ENCODE measurements at regions not wholly inside any gene's neighbourhood (a gene's known extent, or its start where the extent isn't known, plus 50 kb on each side); places are given as distances from the start of the nearest gene placed in this dataset.

DNA sequence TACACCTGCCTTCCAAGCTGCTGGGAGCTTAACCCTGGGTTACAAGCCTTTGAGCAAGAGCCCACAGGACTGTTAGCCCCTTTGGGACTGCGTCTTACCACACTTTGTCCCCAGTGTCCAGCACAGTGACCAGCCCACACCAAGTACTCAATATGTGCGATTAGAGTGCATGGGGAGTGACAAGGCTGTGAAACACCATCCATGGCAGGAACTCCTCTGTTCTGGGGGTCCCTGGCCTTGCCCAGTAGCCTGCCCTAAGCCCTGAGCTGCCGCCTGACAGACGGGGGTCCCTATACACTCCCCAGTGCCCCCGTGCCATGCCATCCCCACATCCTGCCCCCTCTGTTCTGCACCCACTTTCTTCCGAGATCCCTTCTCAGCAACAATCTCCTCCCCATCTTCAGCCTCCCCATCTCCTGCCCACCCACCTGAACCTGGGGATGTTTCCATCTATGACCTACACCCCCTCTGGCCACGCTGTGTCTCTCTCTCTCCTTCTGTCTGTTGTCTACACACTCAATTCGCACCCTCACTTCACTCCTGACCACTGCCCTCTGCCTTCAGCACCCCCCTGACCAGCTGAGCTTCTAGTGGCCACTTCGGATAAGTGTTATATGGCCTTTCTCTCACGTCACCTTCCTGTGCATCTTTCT lies 112.9 kb upstream of the SMURF2 start:
- TF ChIP-seq, protein P1, sequence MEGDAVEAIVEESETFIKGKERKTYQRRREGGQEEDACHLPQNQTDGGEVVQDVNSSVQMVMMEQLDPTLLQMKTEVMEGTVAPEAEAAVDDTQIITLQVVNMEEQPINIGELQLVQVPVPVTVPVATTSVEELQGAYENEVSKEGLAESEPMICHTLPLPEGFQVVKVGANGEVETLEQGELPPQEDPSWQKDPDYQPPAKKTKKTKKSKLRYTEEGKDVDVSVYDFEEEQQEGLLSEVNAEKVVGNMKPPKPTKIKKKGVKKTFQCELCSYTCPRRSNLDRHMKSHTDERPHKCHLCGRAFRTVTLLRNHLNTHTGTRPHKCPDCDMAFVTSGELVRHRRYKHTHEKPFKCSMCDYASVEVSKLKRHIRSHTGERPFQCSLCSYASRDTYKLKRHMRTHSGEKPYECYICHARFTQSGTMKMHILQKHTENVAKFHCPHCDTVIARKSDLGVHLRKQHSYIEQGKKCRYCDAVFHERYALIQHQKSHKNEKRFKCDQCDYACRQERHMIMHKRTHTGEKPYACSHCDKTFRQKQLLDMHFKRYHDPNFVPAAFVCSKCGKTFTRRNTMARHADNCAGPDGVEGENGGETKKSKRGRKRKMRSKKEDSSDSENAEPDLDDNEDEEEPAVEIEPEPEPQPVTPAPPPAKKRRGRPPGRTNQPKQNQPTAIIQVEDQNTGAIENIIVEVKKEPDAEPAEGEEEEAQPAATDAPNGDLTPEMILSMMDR (IDR thresholded peaks at IDR 0.05; ENCODE audit: insufficient read depth, low read length, poor library complexity, severe bottlenecking) = no peak
- Histone ChIP-seq H3K36me3 (ENCODE audit: control insufficient read depth, insufficient read depth, low read length) (no peaks in the 10 kb centered on the region), H3K4me3 (replicated peaks; ENCODE audit: low read depth, low read length) (no peak overlapping the region), H3K27me3 (replicated peaks; ENCODE audit: control insufficient read depth, insufficient read depth, low read length) (no peaks in the 10 kb centered on the region; the same call in 1 of the 2 replicates)
- DNase-seq (ENCODE audit: extremely low read depth, insufficient read length) = no peak

DNA sequence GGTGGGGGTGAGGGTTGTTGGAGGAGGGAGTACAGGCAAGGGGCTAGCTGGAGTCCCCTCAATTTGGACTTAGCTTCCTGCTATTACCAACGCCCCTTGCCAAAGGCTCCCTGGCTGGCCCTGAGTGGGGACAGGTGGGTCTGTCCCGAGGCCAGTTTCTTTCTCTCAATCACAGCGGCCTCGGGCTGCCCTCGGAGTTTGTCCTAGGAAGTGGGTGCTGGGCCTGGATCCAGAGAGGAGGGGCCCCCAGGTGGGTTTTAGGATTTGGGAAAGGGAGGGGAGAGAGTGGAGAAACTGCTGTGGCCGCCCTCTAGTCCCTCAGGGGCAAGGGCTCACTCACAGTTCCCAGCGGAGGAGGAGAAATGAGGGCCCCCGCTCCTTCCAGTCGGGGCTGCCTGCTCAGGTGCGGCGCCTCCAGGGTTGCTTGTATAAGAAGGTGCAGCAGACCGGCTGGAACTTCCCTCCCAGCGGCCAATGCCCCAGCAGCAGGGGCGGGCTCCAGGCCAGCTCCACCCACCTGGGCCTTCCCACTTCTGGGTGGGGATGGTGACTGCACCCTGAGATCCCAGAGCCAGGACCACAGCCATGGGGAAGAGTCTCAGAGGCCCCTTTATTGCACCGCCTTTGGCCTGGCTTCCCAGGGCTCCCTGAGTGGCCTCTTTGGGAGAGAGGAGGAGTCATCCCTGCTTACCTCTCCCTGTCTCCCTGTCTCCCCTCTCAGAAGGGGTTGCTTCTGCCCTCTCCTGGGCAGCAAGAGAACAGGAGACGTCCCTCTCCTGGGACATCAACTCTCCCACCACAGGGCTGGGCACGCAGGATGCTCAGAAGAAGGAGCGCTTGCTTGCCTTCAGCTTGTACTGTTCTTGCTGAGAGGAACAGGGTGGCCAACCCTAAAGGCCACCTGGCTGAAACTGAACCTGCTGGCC lies 112.0 kb upstream of the SMURF2 start:
- peak overlapping the region; percentile 43 for H3K4me3 ChIP-seq (replicated peaks; ENCODE audit: low read depth, low read length)
- DNase-seq (ENCODE audit: extremely low read depth, insufficient read length) = peak; percentile 74
- TF ChIP-seq, protein P1 (IDR thresholded peaks at IDR 0.05; ENCODE audit: insufficient read depth, low read length, poor library complexity, severe bottlenecking) = peak; percentile 58
- no peaks in the 10 kb centered on the region for H3K36me3 ChIP-seq (ENCODE audit: control insufficient read depth, insufficient read depth, low read length)
- no peaks in the 10 kb centered on the region; the same call in 1 of the 2 replicates for H3K27me3 ChIP-seq (replicated peaks; ENCODE audit: control insufficient read depth, insufficient read depth, low read length)

DNA sequence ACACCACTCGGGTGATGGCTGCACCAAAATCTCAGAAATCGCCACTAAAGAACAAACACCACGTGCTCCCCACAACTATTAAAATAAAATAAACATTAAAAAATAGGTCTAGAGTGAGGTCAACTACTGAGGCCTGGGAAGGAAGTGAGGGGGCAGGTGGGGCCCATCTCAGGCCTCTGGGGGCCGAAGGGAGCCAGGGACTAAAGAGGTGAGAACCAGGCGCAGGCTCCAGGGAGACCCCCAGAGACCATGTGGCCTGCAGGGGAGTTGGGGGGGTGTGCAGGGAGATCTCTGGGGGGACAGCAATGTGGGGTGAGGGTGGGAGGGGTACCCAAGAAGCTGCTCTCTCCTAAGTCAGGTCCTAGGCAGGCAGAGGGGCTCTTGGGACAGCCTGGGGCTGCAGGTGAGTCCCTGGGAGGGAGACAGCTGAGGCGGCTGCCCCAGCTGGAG lies 111.3 kb upstream of the SMURF2 start:
- no peak for DNase-seq (ENCODE audit: extremely low read depth, insufficient read length)
- Histone ChIP-seq H3K27me3 (replicated peaks; ENCODE audit: control insufficient read depth, insufficient read depth, low read length) (no peaks in the 10 kb centered on the region; the same call in 1 of the 2 replicates), H3K36me3 (ENCODE audit: control insufficient read depth, insufficient read depth, low read length) (no peaks in the 10 kb centered on the region), H3K4me3 (replicated peaks; ENCODE audit: low read depth, low read length) (peak overlapping the region; percentile 43)
- TF ChIP-seq, protein P1 (IDR thresholded peaks at IDR 0.05; ENCODE audit: insufficient read depth, low read length, poor library complexity, severe bottlenecking) = no peak

DNA sequence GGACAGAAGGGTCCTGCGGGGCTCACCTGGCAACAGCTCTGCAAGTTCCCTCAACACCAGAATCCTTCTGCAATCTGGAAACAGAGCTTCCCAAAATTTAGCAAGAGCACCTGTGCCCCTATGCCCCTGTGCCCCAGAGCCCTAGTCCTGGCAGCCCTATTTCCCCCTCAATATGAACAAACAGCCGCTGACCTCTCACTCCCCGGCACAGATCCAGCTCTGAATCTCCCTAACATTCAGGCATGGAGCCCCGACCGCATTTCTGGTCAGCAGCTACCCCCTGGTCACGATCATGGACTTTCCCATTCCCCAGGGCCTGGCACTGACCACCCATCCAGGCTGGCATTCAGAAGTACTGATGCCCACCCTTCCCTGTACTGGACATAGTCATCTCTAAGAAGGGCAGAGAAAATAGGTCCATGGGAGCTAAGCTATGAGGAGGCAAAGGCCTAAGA lies 110.8 kb upstream of the SMURF2 start:
- TF ChIP-seq, protein P1 (IDR thresholded peaks at IDR 0.05; ENCODE audit: insufficient read depth, low read length, poor library complexity, severe bottlenecking) = no peak
- no peaks in the 10 kb centered on the region for H3K36me3 ChIP-seq (ENCODE audit: control insufficient read depth, insufficient read depth, low read length)
- no peak for DNase-seq (ENCODE audit: extremely low read depth, insufficient read length)
- H3K27me3 ChIP-seq (replicated peaks; ENCODE audit: control insufficient read depth, insufficient read depth, low read length) = no peaks in the 10 kb centered on the region
- H3K4me3 ChIP-seq (replicated peaks; ENCODE audit: low read depth, low read length) = no peak overlapping the region

DNA sequence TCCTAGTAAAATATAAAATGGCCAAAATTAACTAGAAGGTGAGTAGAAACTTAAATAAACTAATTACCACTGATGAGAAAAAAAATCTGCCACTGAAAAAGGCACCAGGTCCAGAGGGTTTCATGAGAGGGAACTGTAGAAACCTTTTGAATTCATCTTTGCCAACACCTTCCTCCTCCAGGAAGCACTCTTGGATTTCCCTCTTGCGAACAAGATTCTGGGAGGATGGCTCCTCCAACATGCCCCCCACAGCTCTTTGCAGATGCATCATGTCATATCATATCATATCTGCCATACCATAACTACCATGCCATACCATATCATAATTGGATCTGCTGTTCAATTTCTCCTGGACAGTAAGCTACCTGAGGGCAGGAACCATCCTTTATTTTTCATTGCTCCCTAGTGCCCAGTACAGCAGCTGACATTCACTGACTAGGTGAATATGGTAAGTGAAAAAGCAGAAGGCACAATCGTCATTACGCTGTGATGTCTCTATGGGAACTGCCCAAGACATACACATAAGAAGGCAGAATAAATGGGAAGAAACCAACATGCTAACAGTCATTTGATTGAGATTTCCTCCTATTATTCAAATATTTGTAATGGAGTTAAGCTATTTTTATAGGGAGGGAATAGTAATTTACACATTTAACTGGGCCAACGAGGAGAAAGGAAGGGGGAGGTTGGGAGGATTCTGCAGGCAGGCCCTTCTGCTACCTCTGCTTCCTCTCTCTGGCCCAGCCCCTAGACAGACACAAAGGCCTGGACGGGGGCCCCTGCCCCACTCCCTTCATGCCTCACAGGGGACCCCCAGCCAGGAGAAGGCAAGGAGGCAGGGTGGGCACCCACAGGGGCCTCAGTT lies 110.1 kb upstream of the SMURF2 start:
- no peak overlapping the region for H3K4me3 ChIP-seq (replicated peaks; ENCODE audit: low read depth, low read length)
- TF ChIP-seq, protein P1 (IDR thresholded peaks at IDR 0.05; ENCODE audit: insufficient read depth, low read length, poor library complexity, severe bottlenecking) = no peak
- H3K27me3 ChIP-seq (replicated peaks; ENCODE audit: control insufficient read depth, insufficient read depth, low read length) = no peaks in the 10 kb centered on the region
- DNase-seq (ENCODE audit: extremely low read depth, insufficient read length) = no peak
- H3K36me3 ChIP-seq (ENCODE audit: control insufficient read depth, insufficient read depth, low read length) = no peaks in the 10 kb centered on the region

Data from GM06990 (cell line).